PC-3 (cell line): ENCODE measurements at regions not wholly inside any gene's neighbourhood (a gene's known extent, or its start where the extent isn't known, plus 50 kb on each side); places are given as distances from the start of the nearest gene placed in this dataset.

Experiments used
- EZH2 ChIP-seq: fragments of 300-600 bp; sonication (generic); IDR thresholded peaks from one replicate; pipeline ENCODE4 v1.6.1; 2017; ENCODE audit warnings: antibody characterized with exemption, mild to moderate bottlenecking, low read length; ENCODE audit not compliant: unreplicated experiment
- EZH2phosphoT487 ChIP-seq: fragments of 300-600 bp; sonication (generic); IDR thresholded peaks from 2 replicates; pipeline ENCODE4 v1.6.1; 2018; ENCODE audit warnings: mild to moderate bottlenecking, antibody characterized with exemption, low read length, borderline replicate concordance
- TF ChIP-seq, protein P1 (sequence below): fragments of 300-600 bp; sonication (generic); conservative IDR thresholded peaks from 2 replicates; pipeline ENCODE4 v1.5.1; 2017; ENCODE audit warnings: antibody characterized with exemption, low read depth, mild to moderate bottlenecking, low read length

DNA sequence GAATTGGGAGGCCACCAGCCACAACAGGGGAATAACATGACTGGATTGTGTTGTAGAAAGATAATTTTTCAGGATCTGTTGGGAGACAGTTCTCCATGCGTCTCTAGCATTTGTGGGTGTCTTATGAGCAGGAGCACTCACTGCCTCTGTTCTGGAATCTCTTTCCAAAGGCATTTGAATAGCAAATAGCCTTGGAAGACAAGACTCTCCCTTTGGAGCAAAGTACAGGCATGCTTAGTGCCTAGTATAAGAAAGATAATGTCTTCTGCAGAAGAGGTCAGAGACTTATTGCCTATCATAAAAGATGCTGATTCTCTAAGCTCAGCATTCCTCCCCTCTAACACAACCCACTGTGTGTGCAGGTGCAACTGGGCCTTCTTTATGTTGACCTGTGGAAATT, 58.3 kb downstream of the VCPKMT start:
- TF ChIP-seq, protein P1, sequence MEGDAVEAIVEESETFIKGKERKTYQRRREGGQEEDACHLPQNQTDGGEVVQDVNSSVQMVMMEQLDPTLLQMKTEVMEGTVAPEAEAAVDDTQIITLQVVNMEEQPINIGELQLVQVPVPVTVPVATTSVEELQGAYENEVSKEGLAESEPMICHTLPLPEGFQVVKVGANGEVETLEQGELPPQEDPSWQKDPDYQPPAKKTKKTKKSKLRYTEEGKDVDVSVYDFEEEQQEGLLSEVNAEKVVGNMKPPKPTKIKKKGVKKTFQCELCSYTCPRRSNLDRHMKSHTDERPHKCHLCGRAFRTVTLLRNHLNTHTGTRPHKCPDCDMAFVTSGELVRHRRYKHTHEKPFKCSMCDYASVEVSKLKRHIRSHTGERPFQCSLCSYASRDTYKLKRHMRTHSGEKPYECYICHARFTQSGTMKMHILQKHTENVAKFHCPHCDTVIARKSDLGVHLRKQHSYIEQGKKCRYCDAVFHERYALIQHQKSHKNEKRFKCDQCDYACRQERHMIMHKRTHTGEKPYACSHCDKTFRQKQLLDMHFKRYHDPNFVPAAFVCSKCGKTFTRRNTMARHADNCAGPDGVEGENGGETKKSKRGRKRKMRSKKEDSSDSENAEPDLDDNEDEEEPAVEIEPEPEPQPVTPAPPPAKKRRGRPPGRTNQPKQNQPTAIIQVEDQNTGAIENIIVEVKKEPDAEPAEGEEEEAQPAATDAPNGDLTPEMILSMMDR = no peak
- no peak for TF ChIP-seq EZH2
- no peak for TF ChIP-seq EZH2phosphoT487
